SK-N-SH (cell line): ENCODE measurements at regions not wholly inside any gene's neighbourhood (a gene's known extent, or its start where the extent isn't known, plus 50 kb on each side); places are given as distances from the start of the nearest gene placed in this dataset.
"Not testable (repeated sequence)": the region's sequence is repeated elsewhere in the genome, so short reads cannot be mapped to it uniquely, and the experiment has no call there.

Source experiments
- CTCF ChIA-PET: fragments of 300-600, 350-600 bp; formaldehyde crosslinking; extraction: SDS; loops from one replicate; lab custom pipeline; 2021; lab: Yijun Ruan, JAX
- POLR2A ChIA-PET: fragments of 350-600 bp; sonication (Branson Sonifier 250); formaldehyde crosslinking; extraction: SDS; loops from one replicate; lab custom pipeline; 2020; ENCODE audit warnings: antibody characterized with exemption, inconsistent platforms; lab: Yijun Ruan, JAX
- DNase-seq: peaks from one replicate; pipeline ENCODE4 v3.0.0; 2012
- H2AFZ ChIP-seq: fragments of 200-600 bp; sonication (generic); 2 replicates; pipeline ENCODE4 v1.8.1; 2016; ENCODE audit warnings: antibody characterized with exemption, mild to moderate bottlenecking, low read depth
- H3F3A ChIP-seq: fragments of 200-600 bp; sonication (generic); replicated peaks from 2 replicates; pipeline ENCODE3; 2016; ENCODE audit warnings: antibody characterized with exemption, mild to moderate bottlenecking; ENCODE audit not compliant: insufficient read depth
- H3K27ac ChIP-seq, 2 experiments: fragments of 200-500 bp in 1 of 2; fragments of 200-600 bp in 1 of 2; sonication (Bioruptor generic) in 1 of 2; sonication (generic), shearing (Covaris generic) in 1 of 2; 2 replicates each; pipeline versions ENCODE4 v1.5.1 to v1.6.1; 2014 to 2016; ENCODE audit warnings: low read depth in 2 of 2, inconsistent platforms in 1 of 2, low read length in 1 of 2, mild to moderate bottlenecking in 1 of 2, mixed read lengths in 1 of 2
- H3K27me3 ChIP-seq: fragments of 200-600 bp; sonication (generic), shearing (Covaris generic); 2 replicates; pipeline ENCODE4 v1.6.1; 2016; ENCODE audit warnings: mixed run types; ENCODE audit not compliant: insufficient read depth
- H3K36me3 ChIP-seq, 2 experiments: fragments of 200-500 bp in 1 of 2; fragments of 200-600 bp in 1 of 2; sonication (Bioruptor generic) in 1 of 2; sonication (generic) in 1 of 2; replicated peaks in 1 of 2; 2 replicates each; pipeline versions ENCODE3 to v1.5.1; 2014 to 2016; ENCODE audit warnings: low read length in 1 of 2, mild to moderate bottlenecking in 1 of 2; ENCODE audit not compliant: insufficient read depth in 2 of 2, control insufficient read depth in 1 of 2
- H3K4me1 ChIP-seq, 2 experiments: fragments of 200-500 bp in 1 of 2; fragments of 200-600 bp in 1 of 2; sonication (Bioruptor generic) in 1 of 2; sonication (generic), shearing (Covaris generic) in 1 of 2; 2 replicates each; pipeline versions ENCODE4 v1.5.1 to v1.6.1; 2014 to 2016; ENCODE audit warnings: low read depth in 1 of 2, low read length in 1 of 2, mixed run types in 1 of 2; ENCODE audit not compliant: insufficient read depth in 2 of 2, control insufficient read depth in 1 of 2
- H3K4me2 ChIP-seq: fragments of 200-600 bp; sonication (generic), shearing (Covaris generic); 2 replicates; pipeline ENCODE4 v1.6.1; 2017; ENCODE audit warnings: mixed run types
- H3K4me3 ChIP-seq, 2 experiments: fragments of 200-500 bp in 1 of 2; fragments of 200-600 bp in 1 of 2; sonication (Bioruptor generic) in 1 of 2; sonication (generic), shearing (Covaris generic) in 1 of 2; 2 replicates each; pipeline versions ENCODE4 v1.5.1 to v1.8.1; 2014 to 2016; ENCODE audit warnings: low read depth in 2 of 2, inconsistent platforms in 1 of 2, low read length in 1 of 2, mild to moderate bottlenecking in 1 of 2, mixed read lengths in 1 of 2, moderate library complexity in 1 of 2
- H3K79me2 ChIP-seq: fragments of 200-600 bp; sonication (generic); 2 replicates; pipeline ENCODE4 v1.8.1; 2017; ENCODE audit warnings: mild to moderate bottlenecking; ENCODE audit not compliant: insufficient read depth
- H3K9ac ChIP-seq: fragments of 200-600 bp; sonication (generic); 2 replicates; pipeline ENCODE4 v1.6.1; 2017; ENCODE audit warnings: mixed run types
- H3K9me2 ChIP-seq: fragments of 200-600 bp; sonication (generic); 2 replicates; pipeline ENCODE4 v1.6.1; 2017; ENCODE audit warnings: mixed run types
- H3K9me3 ChIP-seq: fragments of 200-600 bp; sonication (generic); 2 replicates; pipeline ENCODE4 v1.6.1; 2017; ENCODE audit warnings: mixed run types, mild to moderate bottlenecking, moderate library complexity
- H4K20me1 ChIP-seq: fragments of 200-600 bp; sonication (generic); 2 replicates; pipeline ENCODE4 v1.6.1; 2017; ENCODE audit warnings: mild to moderate bottlenecking, mixed run types; ENCODE audit not compliant: insufficient read depth
- EZH2phosphoT487 ChIP-seq: fragments of 200-600 bp; sonication (generic); IDR thresholded peaks from 2 replicates; pipeline ENCODE4 v1.6.1; 2017; ENCODE audit warnings: low read depth, mixed run types, mild to moderate bottlenecking, antibody characterized with exemption, moderate library complexity, borderline replicate concordance
- FOSL2 ChIP-seq: IDR thresholded peaks from 2 replicates; pipeline ENCODE4 v1.4.0; 2012; ENCODE audit warnings: low read depth, mild to moderate bottlenecking, moderate library complexity, borderline replicate concordance
- FOXJ3 ChIP-seq: sonication (generic); formaldehyde crosslinking; IDR thresholded peaks from 2 replicates; pipeline ENCODE4 v1.5.1; 2020; ENCODE audit warnings: mild to moderate bottlenecking, missing genetic modification reagents
- RXRA ChIP-seq: IDR thresholded peaks from 2 replicates; pipeline ENCODE4 v1.4.0; 2012; ENCODE audit warnings: low read depth, mild to moderate bottlenecking, borderline replicate concordance
- SMC3 ChIP-seq: IDR thresholded peaks from 2 replicates; pipeline ENCODE4 v1.6.1; 2012; ENCODE audit warnings: low read depth, low read length, improper control_type of control experiment
- WGBS: methylation state at CpG from one replicate; pipeline ENCODE4 v1.1.6; 2017; ENCODE audit warnings: low lambda C conversion rate; 5-methylcytosine and 5-hydroxymethylcytosine counted together
- TF ChIP-seq, protein P1 (sequence below): fragments of 150-350 bp; IDR thresholded peaks from 2 replicates; pipeline ENCODE4 v1.6.1; 2016; ENCODE audit warnings: mild to moderate bottlenecking, low read depth, low read length
- TF ChIP-seq, protein P2 (sequence below): IDR thresholded peaks from 2 replicates; pipeline ENCODE4 v1.4.0; 2012; ENCODE audit warnings: low read depth

DNA sequence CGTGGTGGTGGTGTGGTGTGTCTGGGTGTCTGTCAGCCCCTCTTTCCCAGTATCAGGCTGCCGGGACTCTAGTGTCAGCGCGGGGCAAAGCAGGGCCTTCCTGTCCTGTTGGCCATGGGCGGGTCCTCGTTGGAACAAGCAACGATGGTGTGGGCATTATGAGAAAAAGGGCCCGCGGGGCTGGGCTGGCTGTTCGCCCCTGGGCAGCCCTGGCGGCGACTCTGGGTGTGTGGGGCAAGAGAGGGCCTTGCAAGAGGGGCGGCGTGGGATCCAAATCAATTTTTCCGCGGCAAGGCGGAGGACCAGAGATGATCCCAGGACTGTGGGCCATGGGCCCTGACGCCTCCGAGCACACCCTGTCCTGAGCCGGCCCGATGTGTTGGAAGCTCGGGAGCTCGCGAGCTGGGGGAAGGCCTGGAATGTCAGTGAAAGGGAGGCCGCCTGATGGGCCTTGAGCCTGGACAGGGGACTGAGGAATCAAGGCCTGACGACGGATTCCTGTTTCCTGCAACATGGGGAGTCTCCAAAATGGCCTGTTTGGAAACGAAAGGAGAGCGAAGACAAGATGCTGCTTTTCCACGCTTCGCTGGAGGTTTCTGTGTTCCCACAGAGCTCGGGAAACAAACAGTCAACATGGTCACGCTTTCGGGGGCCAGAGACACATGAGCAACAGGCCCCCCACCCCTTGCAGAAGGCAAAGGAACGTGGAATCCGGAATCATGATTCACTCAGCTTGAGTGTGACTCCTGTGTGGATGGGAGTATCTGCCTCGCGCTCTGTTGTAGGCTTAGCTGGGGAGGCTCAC lies 364.7 kb upstream of the DEFB115 start:
- no peak overlapping the region for H3K27ac ChIP-seq
- no peaks in the 10 kb centered on the region for H3K4me1 ChIP-seq
- TF ChIP-seq FOSL2, result no peak
- TF ChIP-seq SMC3, result no peak
- TF ChIP-seq, protein P1, sequence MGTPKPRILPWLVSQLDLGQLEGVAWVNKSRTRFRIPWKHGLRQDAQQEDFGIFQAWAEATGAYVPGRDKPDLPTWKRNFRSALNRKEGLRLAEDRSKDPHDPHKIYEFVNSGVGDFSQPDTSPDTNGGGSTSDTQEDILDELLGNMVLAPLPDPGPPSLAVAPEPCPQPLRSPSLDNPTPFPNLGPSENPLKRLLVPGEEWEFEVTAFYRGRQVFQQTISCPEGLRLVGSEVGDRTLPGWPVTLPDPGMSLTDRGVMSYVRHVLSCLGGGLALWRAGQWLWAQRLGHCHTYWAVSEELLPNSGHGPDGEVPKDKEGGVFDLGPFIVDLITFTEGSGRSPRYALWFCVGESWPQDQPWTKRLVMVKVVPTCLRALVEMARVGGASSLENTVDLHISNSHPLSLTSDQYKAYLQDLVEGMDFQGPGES, result no peak
- TF ChIP-seq, protein P2, sequence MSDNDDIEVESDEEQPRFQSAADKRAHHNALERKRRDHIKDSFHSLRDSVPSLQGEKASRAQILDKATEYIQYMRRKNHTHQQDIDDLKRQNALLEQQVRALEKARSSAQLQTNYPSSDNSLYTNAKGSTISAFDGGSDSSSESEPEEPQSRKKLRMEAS, result no peak
- no peak for TF ChIP-seq RXRA
- no peak for TF ChIP-seq EZH2phosphoT487
- no peak for TF ChIP-seq FOXJ3 (CRISPR knock-in tag)
- no peak overlapping the region for H3K4me3 ChIP-seq
- no peaks in the 10 kb centered on the region for H3K36me3 ChIP-seq
- 27% methylated on average over 31 of the region's 38 CpGs for WGBS
- no peak overlapping the region for H3K9ac ChIP-seq
- ChIA-PET POLR2A (no interaction called here), CTCF (no interaction called here)
- no peaks in the 10 kb centered on the region for H3K9me2 ChIP-seq
- H3K4me2 ChIP-seq, result no peak overlapping the region
- peaks cover 30% of the 10 kb centered on the region; the same call in 1 of the 2 replicates for H3K27me3 ChIP-seq
- no peaks in the 10 kb centered on the region for H4K20me1 ChIP-seq
- H3F3A ChIP-seq, result no peaks in the 10 kb centered on the region
- peak overlapping the region; percentile 11; the same call in 1 of the 2 replicates for H2AFZ ChIP-seq
- H3K79me2 ChIP-seq, result no peaks in the 10 kb centered on the region
- H3K9me3 ChIP-seq, result no peaks in the 10 kb centered on the region
- DNase-seq, result no peak

DNA sequence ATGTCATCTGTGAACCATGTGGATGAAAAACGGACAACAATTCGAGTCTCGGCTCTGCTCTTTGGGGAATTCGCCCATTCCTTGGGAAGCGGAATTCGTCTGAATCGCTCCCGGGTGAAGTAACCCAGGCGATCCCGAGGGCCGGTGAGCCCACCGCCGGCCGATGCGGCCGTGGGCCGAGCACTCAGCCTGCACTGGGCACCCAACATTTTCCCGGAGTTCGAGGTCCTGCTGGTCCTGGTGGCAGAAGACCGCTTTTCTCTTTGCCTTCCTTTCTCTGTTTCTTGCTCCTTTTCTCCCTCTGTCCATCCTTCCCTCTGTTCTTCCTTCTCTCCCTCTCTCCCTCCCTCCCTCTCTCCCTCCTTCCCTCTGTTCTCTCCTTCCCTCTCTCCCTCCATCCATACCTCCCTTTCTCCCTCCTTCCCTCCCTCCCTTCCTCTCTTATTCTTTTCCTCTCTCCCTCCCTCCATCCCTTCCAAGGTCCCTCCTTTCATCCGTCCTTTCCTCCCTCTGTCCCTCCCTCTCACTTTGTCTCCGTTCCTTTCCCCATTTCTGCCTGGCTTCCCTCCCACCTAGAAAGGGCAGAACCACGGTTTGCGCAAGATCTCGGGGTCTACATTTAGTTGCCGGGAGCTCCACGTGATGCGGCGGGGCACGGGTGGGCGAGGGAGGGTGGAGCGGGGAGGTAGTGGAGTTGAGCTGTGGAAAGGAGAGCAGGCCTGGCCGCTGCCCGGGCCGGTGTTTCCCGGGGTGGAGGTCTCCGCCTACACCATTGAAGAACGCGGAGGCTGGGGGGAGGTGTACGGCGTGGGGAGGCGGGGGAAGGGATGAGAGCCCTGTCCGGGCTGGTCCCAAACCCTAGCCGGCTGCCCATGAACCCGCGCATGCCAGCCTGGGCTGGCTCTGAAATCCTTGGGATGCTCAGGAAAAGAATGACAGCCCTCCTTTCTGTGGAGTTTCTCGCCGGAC lies 363.8 kb upstream of the DEFB115 start:
- H3K4me1 ChIP-seq, H3K9ac ChIP-seq, H3K4me3 ChIP-seq, H3K9me2 ChIP-seq, H4K20me1 ChIP-seq, H3F3A ChIP-seq, H3K9me3 ChIP-seq, H3K4me2 ChIP-seq, H2AFZ ChIP-seq, H3K36me3 ChIP-seq, CTCF ChIA-PET, H3K79me2 ChIP-seq, POLR2A ChIA-PET, H3K27ac ChIP-seq: not testable (repeated sequence)
- H3K27me3 ChIP-seq, result peaks cover 31% of the 10 kb centered on the region; the same call in 1 of the 2 replicates
- DNase-seq, result peak; percentile 28
- 10% methylated on average over 29 of the region's 48 CpGs for WGBS

DNA sequence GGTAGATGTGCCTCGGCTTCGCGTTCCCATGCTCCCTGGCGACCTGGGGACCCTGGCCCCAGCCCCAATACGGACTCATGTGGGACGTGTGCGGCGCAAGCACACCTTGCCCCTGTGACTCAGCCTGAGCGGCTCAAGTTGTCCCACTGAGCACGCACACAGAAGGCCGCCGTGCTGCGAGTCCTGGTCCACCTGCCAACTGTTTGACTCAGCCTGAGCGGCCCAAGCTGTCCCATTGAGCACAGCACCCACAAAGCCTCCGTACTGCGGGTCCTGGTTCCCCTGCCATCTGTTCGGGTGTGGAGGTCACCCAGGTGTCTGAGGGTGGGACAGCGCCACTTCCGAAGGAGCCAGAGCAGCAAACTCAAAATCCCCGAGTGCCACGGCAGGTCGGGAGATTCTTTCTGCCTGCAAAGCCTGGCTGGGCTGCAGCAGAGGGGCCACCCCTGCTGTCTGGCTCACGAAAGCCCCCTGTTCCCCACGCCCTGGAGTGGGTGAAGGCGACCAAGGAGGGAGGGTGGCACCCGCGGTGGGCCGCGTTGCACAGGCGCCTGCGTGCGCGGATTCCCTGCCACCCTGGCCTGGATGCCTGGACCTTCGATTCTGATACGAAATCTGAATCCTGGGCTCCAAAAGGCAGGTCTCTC lies 362.6 kb upstream of the DEFB115 start:
- H3K27me3 ChIP-seq, result peaks cover 41% of the 10 kb centered on the region; the same call in 1 of the 2 replicates

DNA sequence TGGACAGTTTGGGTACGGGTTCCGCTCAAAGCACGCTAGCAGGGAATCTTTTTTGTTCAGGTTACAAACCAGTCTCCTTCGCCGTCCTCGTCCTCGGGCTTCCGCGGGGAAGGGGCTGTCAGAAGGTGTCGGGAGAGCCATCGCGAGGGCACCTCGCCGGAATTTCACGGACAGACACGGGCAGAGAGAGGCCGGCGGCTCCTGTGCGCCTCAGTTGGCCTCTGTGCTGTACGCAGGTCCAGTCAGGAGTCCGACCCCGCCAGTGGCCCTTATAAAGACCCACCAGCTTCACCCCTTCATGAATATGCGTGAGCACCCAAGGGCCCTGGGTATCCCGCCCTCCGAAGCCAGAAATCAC lies 362.1 kb upstream of the DEFB115 start:
- H2AFZ ChIP-seq, H3K4me3 ChIP-seq, H3K9me2 ChIP-seq, POLR2A ChIA-PET, H3K4me1 ChIP-seq, H3K36me3 ChIP-seq, CTCF ChIA-PET, H3K9me3 ChIP-seq, H3K27ac ChIP-seq, DNase-seq, H3K4me2 ChIP-seq, H3F3A ChIP-seq, H3K9ac ChIP-seq, H3K79me2 ChIP-seq, H4K20me1 ChIP-seq: not testable (repeated sequence)
- peaks cover 41% of the 10 kb centered on the region; the same call in 1 of the 2 replicates for H3K27me3 ChIP-seq
- WGBS, result 27% methylated on average over 5 of the region's 25 CpGs

More for the DNA sequence above, 362.6 kb upstream of the DEFB115 start:
- H3K9me3 ChIP-seq, H3K36me3 ChIP-seq, H3K4me1 ChIP-seq, H3K9me2 ChIP-seq, H2AFZ ChIP-seq, H3F3A ChIP-seq, H3K79me2 ChIP-seq, DNase-seq, CTCF ChIA-PET, H4K20me1 ChIP-seq, H3K27ac ChIP-seq, H3K4me3 ChIP-seq, POLR2A ChIA-PET, H3K9ac ChIP-seq: not testable (repeated sequence)
- H3K4me2 ChIP-seq, result 0 out of 2 replicates have a peak overlapping the region, but pooled peaks have one; percentile 7
- WGBS, result 48% methylated on average over 5 of the region's 35 CpGs
